Osteocyte (in vitro differentiated cells): ENCODE measurements at regions not wholly inside any gene's neighbourhood (a gene's known extent, or its start where the extent isn't known, plus 50 kb on each side); places are given as distances from the start of the nearest gene placed in this dataset.

Experiments used
- DNase-seq: peaks from one replicate; pipeline ENCODE4 v3.0.0; 2021; ENCODE audit warnings: mixed read lengths; ENCODE audit not compliant: unreplicated experiment; ENCODE audit errors: extremely low spot score
- H3K27ac Mint-ChIP-seq: one replicate; pipeline ENCODE4 v1.8.0; 2021; ENCODE audit warnings: mild to moderate bottlenecking, mixed read lengths; ENCODE audit not compliant: unreplicated experiment
- H3K27me3 Mint-ChIP-seq: one replicate; pipeline ENCODE4 v1.8.0; 2021; ENCODE audit warnings: mixed read lengths; ENCODE audit not compliant: unreplicated experiment
- H3K36me3 Mint-ChIP-seq: one replicate; pipeline ENCODE4 v1.8.0; 2021; ENCODE audit warnings: mixed read lengths; ENCODE audit not compliant: unreplicated experiment
- H3K4me1 Mint-ChIP-seq: one replicate; pipeline ENCODE4 v1.8.0; 2021; ENCODE audit warnings: mixed read lengths; ENCODE audit not compliant: unreplicated experiment
- H3K4me3 Mint-ChIP-seq: one replicate; pipeline ENCODE4 v1.8.0; 2021; ENCODE audit warnings: mild to moderate bottlenecking, moderate library complexity, mixed read lengths; ENCODE audit not compliant: unreplicated experiment
- H3K9me3 Mint-ChIP-seq: one replicate; pipeline ENCODE4 v1.8.0; 2021; ENCODE audit warnings: mixed read lengths; ENCODE audit not compliant: unreplicated experiment
- TF ChIP-seq, protein P1 (sequence below): fragments of 200-600 bp; sonication (generic); IDR thresholded peaks from 2 replicates; pipeline ENCODE4 v1.5.0; 2021; ENCODE audit warnings: antibody characterized with exemption, mild to moderate bottlenecking, moderate library complexity

DNA sequence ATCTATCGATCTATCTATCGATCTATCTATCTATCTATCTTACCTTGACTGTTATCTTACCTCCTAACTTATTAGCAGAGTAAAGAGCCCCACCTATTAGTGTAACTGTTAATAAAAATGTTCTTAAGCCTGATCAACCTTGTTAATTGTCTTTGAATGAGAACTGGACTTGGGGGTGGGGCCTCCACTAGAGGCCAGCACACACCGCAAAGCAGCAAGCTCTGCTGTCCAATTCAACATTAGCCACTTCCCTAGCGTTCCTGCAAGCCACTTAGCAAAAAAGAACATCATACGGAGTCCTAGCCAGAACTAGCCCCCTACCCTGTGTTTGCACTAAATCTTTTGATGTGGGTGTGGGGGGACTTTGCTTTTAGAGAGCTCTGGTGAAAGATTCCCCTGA is 515.8 kb downstream of the KDM4C start:
- Mint-ChIP-seq H3K9me3 (no peaks in the 10 kb centered on the region), H3K4me1 (no peaks in the 10 kb centered on the region), H3K27me3 (no peaks in the 10 kb centered on the region), H3K4me3 (no peak overlapping the region), H3K36me3 (no peaks in the 10 kb centered on the region), H3K27ac (no peak overlapping the region)
- TF ChIP-seq, protein P1, sequence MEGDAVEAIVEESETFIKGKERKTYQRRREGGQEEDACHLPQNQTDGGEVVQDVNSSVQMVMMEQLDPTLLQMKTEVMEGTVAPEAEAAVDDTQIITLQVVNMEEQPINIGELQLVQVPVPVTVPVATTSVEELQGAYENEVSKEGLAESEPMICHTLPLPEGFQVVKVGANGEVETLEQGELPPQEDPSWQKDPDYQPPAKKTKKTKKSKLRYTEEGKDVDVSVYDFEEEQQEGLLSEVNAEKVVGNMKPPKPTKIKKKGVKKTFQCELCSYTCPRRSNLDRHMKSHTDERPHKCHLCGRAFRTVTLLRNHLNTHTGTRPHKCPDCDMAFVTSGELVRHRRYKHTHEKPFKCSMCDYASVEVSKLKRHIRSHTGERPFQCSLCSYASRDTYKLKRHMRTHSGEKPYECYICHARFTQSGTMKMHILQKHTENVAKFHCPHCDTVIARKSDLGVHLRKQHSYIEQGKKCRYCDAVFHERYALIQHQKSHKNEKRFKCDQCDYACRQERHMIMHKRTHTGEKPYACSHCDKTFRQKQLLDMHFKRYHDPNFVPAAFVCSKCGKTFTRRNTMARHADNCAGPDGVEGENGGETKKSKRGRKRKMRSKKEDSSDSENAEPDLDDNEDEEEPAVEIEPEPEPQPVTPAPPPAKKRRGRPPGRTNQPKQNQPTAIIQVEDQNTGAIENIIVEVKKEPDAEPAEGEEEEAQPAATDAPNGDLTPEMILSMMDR, result no peak
- DNase-seq, result no peak

DNA sequence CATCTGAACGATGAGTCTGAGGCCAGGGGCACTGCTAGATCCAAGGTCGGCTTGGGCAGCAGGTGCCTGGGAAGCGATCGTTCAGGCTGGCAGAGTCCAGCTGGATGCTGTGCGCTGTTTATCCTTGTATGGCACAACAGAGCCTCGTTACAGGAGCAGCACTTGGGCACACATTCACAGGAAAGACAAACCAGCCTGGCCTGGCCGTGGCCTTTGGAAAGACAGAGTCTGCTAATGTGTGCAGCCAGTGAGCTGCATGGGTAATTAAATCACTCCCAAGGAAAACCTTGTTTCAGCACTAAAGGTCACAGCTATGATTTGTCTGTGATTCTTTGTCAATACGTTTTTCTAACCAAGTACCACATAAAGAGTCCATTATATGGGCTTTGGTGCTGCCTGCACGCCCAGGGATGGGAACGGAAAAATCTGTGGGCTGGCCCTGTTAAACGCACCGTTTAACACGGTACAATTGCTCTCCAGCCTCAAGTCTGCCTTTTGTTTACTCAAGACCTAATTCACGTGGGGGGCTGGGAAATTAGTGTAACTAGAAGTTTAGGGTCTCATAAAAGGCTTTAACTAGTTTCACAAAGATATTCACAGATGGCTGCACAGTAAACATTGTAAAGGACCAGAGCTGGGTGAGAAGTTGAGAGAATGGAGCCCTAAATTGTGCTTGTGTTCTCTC is 509.3 kb downstream of the KDM4C start:
- Mint-ChIP-seq H3K27me3 (peaks cover 5% of the 10 kb centered on the region), H3K4me1 (no peaks in the 10 kb centered on the region), H3K4me3 (no peak overlapping the region), H3K36me3 (no peaks in the 10 kb centered on the region), H3K27ac (no peak overlapping the region), H3K9me3 (no peaks in the 10 kb centered on the region)
- no peak for DNase-seq
- TF ChIP-seq, protein P1, result no peak

DNA sequence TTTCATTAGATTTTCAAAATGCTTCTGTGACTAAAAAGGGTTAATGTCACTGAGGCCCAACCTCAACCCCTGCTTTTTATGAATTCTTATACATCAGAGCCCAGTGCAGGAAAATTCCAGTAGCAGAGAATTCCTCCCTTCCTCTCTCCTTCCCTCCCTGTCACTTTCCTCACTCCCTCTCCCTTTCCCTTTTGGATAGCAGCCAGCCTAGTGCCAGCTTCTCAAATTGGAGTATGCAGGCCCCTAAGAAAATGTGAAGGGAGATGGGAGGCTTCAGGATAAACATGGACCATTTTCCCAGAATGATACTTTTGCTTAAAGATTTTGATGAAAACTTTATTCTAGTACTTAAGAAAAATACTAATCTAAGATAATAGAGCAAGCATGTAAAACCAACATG is 507.4 kb downstream of the KDM4C start:
- H3K27me3 Mint-ChIP-seq, result peaks cover 10% of the 10 kb centered on the region
- DNase-seq, result no peak
- no peaks in the 10 kb centered on the region for H3K4me1 Mint-ChIP-seq
- H3K4me3 Mint-ChIP-seq, result no peak overlapping the region
- TF ChIP-seq, protein P1, result no peak
- H3K9me3 Mint-ChIP-seq, result no peaks in the 10 kb centered on the region
- no peaks in the 10 kb centered on the region for H3K36me3 Mint-ChIP-seq
- H3K27ac Mint-ChIP-seq, result no peak overlapping the region

DNA sequence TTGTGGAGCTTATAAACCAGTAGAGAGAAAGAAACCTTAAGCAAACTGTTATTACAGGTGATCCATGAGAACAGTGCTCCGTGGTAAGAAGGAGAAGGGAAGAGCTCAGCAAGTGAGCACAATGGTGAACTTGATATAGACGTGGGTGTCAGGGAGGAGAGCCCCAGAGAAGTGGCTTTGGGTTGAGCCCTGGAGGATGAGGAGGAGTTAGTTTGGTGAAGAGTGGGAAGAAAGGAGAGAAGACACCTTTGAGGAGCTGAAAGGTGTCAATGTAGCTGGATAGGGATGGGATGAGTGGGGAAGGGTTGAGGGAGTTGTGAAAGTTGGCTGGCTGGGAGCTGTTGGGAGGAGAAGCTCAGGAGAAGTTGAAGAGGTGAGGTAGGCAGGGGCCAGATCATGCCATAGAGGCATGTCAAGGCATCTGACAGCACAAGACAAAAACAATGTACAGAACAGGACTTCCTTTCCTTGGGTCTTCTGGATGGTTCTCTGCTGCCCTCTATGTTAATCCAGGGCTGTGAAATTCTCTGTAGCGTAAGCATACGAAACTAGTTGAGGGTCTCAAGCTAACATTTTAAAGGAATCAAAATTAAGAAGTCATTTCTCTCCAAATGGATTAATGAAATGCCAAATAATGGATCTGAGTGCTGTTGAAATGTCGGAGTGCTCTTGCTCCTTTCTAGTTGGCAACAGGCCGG is 501.9 kb downstream of the KDM4C start:
- H3K27me3 Mint-ChIP-seq, result peaks cover 15% of the 10 kb centered on the region
- no peaks in the 10 kb centered on the region for H3K4me1 Mint-ChIP-seq
- no peak overlapping the region for H3K27ac Mint-ChIP-seq
- no peaks in the 10 kb centered on the region for H3K36me3 Mint-ChIP-seq
- no peaks in the 10 kb centered on the region for H3K9me3 Mint-ChIP-seq
- DNase-seq, result no peak
- TF ChIP-seq, protein P1, result peak; percentile 29
- H3K4me3 Mint-ChIP-seq, result no peak overlapping the region

DNA sequence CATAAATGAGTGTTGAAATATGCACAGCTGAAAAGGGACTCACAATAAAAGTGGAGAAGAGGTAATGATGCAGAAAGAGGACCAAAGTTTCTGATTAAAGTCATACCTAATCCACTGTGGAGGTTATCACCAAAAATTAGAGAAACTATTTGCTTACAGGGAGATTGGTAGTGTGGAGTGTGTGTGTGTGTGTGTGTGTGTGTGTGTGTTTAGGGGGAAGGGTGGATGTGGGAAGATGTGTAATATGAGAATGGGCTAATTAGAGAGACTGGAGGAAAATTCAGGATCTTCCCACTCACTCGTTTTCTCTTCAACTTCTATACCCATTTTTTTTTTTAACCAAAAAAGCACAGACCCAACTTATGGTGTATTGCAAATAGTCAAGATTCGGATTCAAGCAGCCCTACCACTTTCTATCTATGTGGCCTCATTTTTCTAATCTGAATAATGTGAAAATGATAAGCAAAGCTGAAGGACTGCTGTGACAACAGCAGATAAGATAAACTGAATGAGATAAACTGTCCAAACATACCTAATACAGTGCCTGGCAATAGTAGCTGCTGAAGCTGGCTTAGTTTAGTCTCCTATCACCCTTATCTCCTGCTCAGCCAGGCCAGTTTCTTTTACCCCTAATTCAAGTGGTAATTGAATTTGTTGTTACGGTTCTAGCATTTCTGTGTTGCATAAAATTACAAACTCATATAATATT is 501.1 kb downstream of the KDM4C start:
- Mint-ChIP-seq H3K27me3 (peaks cover 15% of the 10 kb centered on the region), H3K36me3 (no peaks in the 10 kb centered on the region), H3K4me1 (no peaks in the 10 kb centered on the region), H3K4me3 (no peak overlapping the region), H3K9me3 (no peaks in the 10 kb centered on the region), H3K27ac (no peak overlapping the region)
- TF ChIP-seq, protein P1, result no peak
- no peak for DNase-seq
